Limb (tissue), 2 donors: ENCODE measurements at regions not wholly inside any gene's neighbourhood (a gene's known extent, or its start where the extent isn't known, plus 50 kb on each side); places are given as distances from the start of the nearest gene placed in this dataset.
"Not testable (repeated sequence)": the region's sequence is repeated elsewhere in the genome, so short reads cannot be mapped to it uniquely, and the experiment has no call there.

Experiments used
- DNase-seq, 2 donors: peaks; one replicate each; pipeline ENCODE4 v3.0.0-alpha.2; 2016; ENCODE audit errors: extremely low spot score in 2 of 2

DNA sequence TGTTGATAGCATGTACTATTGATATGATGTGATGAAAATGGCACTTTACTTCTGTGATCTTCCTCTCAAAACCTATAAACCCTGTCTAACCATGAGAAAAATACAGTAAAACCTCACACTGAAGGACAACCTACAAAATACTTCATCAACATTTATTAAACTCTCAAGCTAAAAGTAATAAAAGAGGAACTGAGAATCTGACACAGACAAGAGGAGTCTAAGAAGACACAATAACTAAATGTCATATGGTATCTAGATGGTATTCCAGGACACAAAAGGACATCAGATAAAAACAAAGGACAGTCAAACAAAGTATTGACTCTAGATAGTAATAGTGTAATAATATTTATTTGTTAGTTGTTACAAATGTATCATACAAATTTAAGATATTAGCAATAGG, 655.3 kb downstream of the SH3BGRL start:
- no peak for DNase-seq

DNA sequence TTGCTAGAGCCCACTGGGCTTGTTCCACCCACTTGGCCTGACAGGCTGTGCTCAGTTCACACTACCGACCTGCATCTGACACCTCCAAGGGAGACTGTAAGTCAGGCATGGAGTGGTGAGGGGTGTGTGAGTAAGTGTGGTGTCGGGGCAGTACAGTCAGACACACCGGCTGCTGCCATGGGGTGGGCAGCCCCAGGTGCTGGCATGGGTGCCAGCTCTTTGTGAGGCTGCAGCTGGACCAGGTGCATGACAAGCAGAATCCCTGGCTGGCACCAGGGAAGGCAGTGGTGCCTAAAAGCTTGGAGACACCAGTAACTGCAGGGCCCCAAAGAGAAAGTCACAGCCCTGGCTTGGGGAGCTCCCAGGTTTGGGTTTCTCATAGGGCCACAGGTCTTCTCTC, 665.0 kb downstream of the SH3BGRL start:
- DNase-seq: no peak

DNA sequence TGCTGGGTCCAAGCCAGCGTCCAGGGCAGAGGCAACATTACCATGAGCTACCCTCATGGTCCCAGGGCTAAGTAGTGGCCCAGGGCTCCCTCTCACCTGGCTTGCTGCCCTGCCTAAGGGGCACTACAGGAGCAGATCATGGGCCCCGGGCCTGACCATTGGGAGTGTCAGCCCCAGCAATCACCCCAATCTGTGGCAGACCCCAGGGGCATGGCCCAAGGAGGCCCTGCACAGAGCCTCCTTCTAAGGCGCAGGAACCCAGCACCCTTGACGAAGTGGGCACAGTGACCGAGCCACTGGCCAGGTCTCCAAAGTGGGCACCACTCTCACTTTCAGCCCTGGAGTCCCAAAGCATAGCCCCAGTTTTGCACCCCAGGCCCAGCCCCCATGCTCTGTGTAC, 667.1 kb downstream of the SH3BGRL start:
- DNase-seq: no peak

DNA sequence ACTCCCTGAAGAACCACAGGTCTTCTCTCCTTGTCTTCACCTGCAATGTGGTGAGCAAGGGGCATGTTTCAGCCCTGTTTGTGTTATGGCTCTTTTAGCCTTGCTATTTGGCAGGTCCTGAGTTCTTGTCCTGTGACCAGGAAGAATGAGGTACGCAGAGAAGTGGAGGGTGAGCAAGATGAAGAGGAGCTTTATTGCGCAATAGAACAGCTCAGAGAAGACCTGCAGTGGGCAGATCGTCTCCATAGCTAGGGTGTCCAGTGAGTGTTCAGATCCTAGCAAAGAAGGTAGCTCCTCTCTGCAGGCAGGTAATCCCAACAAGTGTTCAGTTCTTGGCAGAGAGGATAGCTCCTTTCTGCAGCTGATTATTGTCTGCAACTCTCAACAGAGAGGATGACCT, 672.9 kb downstream of the SH3BGRL start:
- no peak for DNase-seq

DNA sequence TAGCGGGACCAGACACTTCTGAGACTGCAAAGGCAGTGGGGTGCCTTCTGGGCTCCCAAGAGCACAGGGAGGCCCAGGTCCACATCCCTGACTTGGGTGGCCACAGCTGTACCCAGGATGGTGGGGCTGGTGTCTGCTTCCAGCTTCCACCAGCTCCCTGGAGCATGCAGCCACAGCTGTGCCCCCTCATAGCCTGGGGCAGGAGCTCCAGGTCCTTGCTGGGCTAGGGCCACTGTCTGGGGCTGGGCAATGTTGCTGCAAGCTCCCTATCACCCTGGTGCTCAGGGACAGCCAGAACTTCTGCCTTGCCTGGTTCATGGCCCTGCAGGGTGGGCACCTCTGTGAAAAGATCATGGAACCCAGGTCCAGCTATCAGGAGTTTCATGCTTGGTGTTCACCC, 673.9 kb downstream of the SH3BGRL start:
- DNase-seq: no peak

DNA sequence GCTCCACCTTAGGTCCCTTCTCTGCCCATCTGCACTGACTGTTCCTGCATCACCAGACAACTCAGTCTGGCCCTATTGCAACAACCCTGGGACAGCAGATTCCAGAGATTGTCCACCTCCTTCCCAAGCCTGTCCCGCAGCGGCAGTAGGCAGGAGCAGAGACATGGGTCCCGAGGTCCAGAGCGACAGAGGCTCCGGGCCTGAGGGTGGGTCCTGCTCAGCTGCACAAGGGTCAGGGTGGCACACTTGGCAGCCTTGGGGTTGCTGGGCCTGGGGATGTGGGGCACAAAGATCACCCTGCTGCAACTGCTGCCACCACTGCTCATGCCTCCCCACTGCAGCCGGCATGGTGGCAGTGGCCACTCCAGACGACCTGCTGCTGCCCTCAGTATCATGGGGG, 674.5 kb downstream of the SH3BGRL start:
- no peak for DNase-seq

DNA sequence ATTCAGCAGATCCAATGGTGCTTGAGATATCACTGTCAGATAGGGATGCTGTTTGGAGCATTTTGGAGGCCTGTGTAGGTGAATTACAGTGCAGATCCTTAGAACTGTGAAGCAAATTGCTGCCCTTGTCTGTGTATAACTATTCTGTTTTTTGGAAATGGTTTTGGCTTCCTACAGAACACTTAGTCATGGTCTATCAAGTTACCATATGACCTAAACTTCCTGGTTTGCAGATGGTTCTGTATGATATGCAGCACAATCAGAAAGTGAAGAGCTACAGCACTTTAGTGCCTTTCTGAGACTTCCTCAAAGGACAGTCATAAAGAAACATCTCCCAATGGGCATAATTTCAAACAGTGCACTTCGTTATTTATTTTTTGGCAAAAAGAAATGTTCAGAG, 688.6 kb downstream of the SH3BGRL start:
- no peak for DNase-seq

DNA sequence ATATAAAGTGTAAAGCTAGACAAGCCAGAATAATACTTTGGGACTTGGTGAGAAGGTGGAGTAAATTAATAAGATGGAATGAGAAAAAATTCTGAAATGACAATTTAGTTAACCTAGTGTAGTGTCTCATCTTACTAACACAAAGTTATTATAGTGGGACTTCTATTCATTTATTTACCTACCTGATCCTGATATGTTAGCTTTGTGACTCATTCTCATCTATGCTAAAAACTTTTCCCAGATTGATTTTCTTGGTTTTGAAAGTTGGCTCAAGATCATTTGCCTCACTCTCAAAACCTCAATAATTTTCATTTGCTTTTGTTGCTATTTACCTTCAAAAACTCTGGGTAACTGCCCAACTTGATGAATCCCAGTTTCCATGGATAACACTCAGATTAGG, 698.6 kb downstream of the SH3BGRL start:
- DNase-seq: no peak

DNA sequence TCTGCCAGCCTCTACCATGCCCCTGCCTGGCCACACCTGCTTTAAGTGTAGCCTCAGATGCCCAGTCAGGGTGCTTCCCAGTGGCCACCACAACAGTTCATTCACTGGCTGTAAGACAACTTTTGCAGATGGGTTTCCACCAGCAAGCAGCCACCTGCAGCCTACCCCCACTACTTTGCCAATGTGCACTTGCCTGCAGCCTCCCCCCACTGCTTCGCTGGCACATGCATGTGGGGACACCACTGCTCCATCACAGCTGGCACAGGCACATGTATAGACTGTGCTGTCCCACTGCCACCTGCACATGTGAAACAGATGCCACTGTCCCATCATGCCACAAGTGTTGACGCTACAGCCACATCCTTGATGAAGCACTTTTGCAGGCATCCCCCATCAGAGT, 723.9 kb downstream of the SH3BGRL start:
- no peak for DNase-seq

DNA sequence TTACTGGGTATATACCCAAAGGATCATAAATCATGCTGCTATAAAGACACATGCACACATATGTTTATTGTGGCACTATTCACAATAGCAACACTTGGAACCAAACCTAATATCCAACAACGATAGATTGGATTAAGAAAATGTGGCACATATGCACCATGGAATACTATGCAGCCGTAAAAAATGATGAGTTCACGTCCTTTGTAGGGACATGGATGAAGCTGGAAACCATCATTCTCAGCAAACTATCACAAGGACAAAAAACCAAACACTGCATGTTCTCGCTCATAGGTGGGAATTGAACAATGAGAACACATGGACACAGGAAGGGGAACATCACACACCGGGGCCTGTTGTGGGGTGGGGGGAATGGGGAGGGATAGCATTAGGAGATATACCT, 744.0 kb downstream of the SH3BGRL start:
- not testable (repeated sequence) for DNase-seq

DNA sequence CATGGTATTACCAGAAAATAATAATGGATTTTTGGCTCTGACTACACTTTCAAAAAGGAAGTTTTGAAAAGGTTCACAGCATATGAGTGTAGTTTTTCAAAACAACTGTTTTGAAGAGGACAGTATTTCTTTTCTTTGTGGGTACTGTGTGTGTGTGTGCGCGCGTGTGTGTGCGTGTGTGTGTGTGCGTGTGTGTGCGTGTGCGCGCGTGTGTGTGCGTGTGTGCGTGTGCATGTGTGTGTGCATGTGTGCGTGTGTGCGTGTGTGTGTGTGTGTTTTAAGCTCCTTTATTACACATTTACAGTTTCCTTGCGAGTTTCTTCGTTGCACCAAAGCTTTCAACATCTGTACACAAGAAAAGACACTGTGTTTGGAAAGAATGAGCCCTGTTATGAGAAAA, 755.4 kb downstream of the SH3BGRL start:
- DNase-seq: no peak

DNA sequence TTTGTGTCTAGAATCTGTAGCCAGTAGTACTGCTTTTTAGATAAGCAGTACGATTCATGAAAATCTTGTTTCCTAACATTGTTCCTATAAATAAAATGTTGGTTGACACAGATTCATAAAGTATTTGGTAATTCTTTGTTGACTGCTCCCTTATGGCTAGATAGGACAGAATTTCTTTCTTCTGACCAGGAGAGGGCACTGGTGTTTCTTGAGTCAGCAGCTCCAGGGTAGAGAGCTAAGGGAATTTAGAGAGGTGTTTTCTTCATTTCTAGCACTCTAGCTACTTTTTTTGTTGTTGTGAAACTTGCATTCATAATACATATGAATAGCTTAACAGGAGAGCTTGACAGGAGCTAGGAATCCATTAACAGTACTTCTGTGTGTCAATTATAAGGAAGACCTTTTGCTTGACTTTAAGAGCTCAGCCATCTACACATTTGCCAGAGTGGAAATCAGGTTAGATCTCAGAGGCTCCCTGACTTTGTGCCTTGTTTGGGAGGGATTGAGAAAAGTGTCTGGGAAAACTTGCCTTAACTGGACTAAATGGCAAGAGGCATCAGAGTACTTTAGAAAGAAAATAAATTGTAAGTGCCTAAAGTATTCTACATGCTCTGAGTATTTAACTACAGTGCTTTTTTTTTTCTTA, 756.1 kb downstream of the SH3BGRL start:
- peak in 1 of 2 donors; percentile 5 for DNase-seq

DNA sequence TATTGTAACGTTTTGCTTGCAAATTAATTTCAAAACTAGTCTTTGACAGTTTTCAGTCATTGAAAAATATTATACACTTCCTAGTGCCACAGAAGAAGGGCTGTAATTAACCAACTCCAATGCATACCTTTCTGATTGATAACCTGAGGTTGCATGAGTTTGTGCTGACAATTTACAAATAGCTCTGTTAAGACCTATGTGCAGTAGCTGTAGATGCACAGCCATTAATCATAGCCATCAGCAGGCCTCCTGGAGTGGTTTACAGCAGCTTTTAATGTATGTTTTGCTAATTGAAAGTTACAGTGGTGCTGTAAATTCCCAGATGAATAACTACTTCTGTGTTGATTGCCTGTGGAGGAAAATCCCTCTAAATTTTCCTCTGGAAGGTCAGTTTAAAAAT, 758.1 kb downstream of the SH3BGRL start:
- no peak for DNase-seq

DNA sequence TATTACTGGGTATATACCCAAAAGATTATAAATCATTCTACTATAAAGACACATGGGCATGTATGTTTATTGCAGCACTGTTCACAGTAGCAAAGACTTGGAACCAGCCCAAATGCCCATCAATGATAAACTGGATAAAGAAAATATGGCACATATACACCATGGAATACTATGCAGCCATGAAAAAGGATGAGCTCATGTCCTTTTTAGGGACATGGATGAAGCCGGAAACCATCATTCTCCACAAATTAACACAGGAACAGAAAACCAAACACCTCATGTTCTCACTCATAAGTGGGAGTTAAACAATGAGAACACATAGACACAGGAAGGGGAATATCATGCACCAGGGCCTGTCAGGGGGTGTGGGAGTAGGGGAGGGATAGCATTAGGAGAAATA, 772.5 kb downstream of the SH3BGRL start:
- not testable (repeated sequence) for DNase-seq

DNA sequence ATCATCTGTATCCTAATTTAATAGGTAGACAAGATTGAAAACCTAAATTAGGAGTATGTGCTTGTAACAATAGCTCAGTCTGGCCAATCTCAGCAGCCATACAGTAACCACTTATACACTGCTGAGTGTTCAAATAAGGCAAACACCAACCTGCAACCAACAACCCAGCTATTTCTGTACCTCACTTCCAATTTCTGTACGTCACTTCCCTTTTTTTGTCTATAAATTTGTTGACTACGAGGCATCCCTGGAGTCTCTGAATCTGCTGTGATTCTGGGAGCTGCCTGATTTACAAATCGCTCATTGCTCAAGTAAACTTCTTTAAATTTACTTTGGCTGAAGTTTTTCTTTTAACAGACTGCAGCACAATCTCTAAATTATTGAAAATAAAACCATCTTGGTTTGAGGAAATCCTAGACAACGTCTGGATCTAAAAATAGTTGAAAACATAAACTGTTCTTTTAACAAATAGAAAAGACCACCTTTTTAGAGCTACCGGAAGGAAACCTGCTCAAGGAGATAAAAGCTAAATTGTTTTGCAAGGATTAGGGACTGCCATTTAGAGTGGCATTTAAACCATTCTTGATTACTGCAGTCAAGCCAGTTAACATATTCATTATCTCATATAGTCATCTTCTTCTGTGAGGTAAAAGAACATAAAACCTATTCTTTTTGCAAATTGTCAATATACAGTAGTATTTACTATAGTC, 778.1 kb downstream of the SH3BGRL start:
- no peak for DNase-seq

DNA sequence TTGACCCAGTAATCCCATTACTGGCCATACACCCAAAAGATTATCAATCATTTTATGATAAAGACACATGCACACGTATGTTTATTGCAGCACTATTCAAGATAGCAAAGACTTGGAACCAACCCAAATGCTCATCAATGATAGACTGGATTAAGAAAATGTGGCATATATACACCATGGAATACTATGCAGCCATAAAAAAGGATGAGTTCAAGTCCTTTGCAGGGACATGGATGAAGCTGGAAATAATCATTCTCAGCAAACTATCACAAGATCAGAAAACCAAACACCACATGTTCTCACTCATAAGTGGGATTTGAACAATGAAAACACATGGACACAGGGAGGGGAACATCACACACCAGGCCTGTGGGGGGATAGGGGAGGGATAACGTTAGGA, 785.3 kb downstream of the SH3BGRL start:
- not testable (repeated sequence) for DNase-seq

DNA sequence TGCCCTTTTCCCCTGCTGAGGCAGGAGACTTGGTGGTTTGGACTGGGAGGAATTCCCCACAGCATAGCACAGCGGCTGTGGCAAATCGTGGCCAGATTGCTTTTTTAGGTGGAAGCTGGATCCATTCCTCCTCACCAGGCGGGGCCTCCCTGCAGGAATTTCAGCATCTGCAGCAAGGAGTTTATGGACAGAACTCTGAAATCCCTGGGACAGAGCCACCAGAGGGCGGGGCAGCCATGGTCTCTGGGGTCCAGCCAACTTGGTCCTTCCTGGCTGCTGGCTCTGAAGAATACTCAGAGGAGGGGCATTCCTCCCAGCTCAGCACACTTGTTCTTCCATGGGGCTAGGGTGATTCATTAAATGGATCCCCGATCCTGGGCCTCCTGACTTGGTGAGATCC, 794.3 kb downstream of the SH3BGRL start:
- no peak for DNase-seq

DNA sequence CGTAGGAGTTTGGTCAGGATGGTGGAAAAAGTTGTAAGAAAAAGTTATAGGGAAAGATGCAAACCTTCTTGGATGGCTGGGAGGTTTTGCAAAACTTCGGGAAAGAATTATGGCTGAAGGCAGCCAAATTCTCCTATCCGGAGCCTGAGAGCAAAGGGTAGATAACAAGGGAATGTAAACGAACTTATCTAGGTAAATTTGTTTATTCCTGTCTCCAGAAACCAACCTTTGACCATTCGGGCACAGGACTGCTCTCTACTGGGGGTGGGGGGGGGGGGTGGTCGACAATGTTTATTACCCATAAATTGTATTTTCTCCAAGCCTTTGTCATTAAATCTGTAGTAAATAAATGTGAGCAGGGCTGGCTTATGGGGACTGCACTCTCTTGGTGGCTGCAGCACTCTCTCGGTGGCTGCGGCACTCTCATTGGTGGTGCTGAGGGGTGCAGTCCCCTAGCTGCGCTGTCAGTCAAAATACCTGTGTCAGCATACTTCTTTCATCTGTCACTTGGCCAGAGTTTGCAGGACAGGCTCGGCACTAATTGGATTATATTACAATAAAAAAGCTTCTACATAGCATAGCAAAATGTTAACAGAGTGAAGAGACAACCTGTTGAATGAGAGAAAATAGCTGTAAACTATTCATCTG, 827.8 kb downstream of the SH3BGRL start:
- DNase-seq: no peak

DNA sequence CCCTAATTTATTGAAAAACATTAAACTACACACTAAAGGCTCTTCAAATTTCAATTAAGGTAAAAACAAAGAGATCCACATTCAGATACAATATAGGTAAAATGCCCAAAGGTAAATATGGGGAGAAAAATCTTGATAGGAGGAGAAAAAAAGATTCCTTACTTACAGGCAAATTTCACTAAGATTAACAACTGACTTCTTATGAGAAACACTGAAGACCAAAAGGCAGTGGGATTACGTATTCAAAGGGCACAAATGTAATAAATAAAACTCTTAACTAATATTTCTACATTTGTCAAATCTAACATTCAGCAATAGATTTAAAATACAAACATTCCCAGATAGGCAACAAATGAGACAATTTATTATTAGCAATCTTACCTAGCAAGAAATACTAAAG, 829.3 kb downstream of the SH3BGRL start:
- no peak for DNase-seq

DNA sequence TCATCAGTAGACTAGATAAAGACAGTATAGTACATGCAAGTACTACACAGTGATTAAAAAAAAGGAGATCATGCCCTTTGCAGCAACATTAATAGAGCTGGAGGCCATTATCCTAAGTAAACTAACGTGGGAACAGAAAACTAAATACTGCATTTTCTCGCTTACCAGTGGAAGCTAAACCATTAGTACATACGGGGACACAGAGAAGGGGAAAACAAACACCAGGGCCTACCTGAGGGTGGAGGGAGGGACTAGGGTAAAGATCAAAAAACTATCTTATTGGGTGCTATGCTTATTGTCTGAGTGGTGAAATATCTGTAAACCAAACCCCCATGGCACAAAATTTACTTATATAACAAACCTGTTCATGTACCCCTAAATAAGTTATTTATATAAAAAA, 836.9 kb downstream of the SH3BGRL start:
- DNase-seq: no peak

DNA sequence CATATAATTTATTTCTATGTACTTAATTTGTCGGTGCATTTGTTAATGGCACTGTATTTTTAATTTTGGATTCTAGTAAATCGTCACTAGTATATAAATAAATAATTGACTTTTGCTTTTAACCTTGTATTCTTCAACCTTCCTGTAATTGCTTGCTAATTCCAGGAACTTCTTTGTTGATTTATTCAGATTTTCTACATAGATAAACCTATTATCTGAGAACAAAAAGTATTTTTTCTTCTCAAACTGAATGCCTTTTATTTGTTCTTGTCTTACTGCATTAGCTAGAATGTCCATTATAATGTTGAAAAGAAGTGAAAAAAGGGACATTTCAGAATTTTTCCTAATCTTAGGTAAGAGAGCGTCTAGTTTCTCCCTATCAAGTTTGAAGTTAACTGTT, 839.1 kb downstream of the SH3BGRL start:
- no peak for DNase-seq

DNA sequence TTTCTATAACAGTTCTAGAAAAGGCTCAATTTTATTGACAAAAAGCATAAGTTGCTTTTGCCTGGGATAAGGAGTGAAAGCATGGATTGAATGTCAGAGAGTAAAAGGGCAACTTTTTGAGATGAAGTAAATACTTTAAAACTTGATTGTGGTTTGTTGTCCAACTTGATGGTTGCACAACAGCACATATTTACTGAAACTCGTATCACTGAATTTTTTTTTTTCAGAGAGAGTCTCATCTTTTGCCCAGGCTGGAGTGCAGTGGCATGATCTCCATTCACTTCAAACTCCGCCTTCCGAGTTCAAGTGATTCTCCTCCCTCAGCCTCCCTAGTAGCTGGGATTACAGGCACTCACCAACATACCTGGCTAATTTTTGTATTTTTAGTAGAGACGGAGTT, 856.8 kb downstream of the SH3BGRL start:
- no peak for DNase-seq

DNA sequence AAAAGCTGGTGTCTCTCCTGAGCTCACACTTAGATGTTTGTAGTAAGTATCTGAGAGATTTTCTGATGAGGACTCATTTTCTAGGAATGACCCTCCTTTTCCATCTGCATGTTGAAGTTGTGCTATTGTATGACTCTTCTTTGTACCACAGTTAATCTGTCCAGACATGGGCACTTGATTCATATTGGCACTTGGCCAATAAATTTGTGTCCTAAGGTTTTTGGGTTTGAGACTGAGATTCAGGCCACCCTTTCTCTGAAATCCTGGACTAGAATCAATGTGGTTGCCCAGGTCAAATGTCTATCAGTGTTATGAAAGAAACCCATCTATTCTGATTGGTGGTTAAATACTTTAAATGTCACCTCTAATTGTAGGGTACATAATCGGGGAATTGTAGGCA, 869.0 kb downstream of the SH3BGRL start:
- no peak for DNase-seq
